NCI-H748 treated with DMSO at 0.1 percent for 48 hours (cell line): ENCODE measurements at regions not wholly inside any gene's neighbourhood (a gene's known extent, or its start where the extent isn't known, plus 50 kb on each side); places are given as distances from the start of the nearest gene placed in this dataset.
"Not testable (repeated sequence)": the region's sequence is repeated elsewhere in the genome, so short reads cannot be mapped to it uniquely, and the experiment has no call there.

ENCODE experiments used
- DNase-seq: peaks from one replicate; lab custom pipeline; 2025; lab: John Stamatoyannopoulos, UW

DNA sequence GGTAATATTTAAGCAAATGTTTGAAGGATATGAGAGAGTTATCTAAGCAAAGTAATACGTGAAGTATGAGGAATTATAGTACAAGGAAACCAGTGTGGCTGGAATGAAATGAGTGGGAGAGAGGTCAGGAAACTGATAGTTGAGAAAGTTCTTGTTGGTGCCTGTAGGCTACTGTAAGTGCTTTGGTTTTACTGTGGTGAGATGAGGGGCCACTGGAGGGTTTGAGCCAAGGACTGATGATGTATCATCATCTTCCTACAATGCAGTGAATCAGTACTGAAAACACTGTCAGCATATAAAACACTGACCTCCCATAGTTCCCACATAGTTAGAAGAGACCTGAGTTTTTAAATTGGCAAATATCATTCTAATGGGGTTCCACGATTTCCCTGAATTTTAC is 367.5 kb upstream of the CTSO start:
- no peak for DNase-seq

DNA sequence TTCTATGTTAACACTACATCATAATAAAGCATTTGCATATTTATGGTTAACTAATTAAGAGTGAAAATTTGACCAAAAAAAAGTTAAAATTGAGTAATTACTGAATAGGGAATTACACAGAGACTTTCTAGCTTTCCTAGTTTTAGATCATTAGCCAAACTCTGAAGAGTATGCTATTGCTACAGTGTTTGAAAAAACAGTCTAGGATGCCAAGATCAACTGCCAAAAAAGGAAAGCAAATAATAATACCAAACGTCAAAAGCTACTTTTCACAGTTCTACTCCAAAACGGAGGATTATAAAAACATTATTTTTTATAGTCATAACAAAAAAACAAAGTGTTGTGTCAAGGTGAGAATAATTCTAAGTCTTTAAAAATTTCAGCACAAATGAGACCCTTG is 359.8 kb upstream of the CTSO start:
- no peak for DNase-seq

DNA sequence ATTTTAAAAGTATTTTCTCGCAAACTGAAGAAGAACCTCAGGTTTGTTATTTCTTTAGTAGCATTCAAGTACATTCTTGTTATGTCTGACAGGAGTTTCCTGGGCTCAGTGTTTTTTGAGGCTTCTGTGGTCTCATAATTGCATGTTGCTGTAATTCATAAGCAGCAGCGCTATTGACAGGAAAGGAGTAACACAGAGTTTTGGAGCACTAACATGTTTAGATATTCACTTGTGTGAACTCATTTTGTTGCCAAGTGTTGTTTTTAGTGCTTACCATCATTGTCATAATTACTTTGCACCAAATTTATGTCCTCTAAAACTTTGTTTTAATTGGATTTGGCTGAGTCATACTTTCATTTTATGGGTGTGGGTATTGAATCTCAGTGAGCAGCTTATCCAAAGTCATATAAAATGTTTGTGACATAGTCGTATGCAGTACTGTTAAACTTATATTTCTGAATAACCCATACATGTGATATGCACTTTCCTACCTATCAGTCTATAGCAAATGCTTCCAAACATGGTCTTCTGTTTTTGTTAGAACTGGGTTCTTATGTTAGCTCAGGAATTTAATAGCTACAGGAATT is 358.7 kb upstream of the CTSO start:
- no peak for DNase-seq

DNA sequence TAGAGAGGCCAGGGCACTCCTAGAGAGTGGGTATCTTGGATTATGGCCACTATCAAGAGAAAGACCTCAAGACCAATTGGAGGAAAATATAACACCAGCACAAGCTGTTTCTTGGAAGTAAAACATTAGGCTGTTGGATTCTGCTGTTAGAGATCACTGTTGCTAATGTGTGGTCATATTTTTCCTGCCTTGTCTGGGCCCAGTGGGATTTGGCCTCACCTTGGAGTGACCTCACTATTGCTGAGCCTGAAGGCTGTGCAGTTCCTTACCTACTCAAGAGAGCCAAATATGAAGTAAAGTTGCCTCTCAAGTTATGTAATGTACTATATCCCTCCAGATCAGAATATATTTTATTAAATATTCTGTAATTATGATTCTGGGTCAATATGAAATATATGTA is 355.4 kb upstream of the CTSO start:
- no peak for DNase-seq

DNA sequence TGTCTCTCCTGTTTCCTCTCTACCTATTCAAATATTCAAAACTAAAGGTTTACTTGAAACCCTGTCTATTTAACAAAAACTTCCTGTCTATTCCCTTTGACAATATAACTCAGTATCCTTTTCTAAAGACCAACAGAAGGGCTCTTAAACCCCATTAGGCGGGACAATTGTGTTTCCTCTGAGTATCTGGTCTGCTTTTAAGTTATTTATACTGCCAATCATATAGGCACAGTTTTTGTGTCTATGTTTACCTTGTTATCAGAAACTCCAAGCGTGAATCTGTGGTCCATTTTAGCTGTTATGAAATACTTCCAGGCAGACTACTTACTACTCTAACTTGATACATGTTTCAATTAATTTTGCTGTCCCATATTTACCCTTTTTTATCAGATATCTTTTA is 350.0 kb upstream of the CTSO start:
- peak; percentile 90 for DNase-seq

DNA sequence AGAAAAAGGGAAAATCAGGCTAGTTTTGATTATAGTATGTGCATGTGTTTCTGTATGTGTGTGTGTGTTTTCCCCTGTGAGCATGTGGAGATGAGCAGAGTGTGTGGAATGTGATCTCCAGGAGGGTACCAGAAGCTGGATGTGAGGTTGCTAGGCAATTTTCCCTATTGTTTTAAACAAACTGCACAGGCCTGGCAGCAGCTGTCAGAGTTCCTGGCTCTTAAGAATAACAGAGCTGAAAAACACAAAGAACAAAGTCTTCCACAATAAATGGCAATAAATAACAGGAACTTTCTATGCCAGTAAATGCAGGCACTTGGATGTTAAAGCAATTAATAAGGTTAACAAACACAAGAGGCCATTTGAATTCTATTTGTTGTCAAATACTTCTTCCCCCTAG is 344.6 kb upstream of the CTSO start:
- DNase-seq, result peak; percentile 94

DNA sequence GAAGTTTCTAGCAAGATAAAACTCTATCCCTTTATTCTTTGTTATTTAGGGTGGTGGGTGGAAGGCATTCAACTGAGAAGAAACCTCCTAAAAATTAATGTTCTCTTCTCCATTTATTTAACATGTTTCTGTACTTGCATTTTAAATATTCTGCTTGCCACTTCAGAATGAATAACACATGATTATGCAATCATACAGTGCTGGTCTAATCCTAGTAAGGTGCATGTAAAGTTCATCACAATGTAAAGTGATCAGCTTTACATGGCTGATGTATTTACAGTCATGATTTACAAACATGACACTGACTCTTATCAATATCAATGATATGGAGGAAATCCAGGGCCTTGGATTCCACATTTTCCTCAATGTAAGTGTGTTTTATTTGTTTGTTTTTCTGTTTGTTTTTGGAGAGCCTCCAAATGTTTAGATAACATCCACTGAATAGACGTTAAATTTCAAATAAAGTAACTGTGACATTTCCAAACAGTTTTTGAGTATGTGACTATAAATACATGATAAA is 342.1 kb upstream of the CTSO start:
- no peak for DNase-seq

DNA sequence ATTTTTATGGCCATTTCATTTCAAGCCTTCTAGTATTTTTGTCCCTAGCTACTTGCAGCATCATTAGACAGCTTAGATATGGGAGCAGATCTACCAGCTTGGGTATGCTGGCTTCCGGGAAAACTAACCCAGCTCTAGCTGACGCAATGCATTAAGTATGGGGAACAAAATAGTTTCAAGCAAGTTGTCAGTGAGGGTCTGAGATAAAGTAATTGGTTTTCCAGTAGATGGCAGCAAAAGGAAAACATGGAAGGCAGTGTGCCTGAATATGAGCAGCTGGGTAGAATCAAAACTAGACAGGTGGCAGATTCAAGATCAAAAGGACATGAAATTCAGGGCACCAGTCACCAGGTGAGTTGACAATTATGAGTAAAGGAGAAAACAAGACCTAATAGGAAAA is 340.9 kb upstream of the CTSO start:
- DNase-seq, result peak; percentile 91

DNA sequence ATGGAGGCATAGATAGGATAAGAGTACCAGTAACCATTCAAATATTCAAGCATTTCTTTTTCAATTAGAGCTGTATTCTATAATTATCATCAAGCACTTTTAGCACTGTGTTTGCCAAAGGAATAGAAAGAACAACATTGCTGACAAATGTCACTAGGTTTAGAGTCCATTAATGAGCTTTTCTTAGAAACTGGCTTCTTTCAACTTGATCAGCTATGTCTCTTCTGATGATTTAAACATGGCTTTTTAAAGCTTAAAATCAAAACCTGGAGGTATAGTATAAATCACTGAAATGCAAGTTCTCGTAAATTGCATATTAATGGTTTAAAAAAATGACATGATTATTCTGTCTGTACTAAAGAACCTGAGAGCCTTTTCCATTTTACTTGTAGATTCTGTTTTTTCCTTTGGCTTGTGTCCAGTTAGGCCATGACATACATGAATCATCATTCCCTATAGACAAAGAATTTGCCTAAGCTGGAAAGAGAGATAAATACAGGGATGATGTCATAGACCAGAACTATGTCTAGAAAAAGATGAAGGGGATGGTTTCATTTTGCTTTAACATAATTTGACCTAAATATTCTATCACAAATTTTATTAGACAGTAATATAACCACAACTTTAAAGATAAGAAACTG is 340.1 kb upstream of the CTSO start:
- DNase-seq, result peak; percentile 73

DNA sequence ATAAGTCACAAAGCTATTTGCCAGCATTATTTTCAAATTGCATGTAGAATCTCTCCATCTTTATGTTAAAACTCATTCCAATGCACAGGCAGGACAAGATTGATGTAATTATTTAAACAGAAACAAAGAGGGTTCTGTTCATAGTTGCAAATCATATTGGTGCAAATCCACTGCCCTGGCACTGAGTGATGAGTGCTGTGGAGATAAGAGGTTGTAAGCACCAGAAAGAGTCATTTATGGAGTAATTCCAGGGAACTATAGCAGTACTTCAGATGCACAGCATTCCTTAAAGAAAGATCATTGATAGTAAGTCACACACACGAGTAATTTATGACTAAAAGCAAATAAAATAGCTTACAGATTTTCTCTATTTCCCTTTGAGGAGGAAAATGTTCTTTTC is 337.7 kb upstream of the CTSO start:
- DNase-seq, result no peak

DNA sequence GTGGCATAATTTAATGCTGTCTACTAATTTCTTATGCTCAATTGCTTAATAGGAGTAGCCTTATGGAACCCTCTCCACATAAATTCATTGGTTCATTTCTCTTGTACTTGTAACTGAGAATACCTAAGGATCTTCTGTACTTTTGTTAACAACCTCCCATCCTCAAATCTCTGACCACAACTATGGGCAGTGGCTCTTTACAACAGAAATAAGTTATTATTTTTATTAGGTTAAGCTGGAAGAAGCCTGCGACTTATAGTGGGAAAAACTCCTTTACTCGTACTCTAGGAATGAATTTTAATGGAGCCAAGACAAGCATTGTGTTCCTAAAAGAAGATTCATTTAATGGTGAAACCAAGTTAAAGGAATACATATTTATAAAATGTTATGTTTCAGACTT is 337.1 kb upstream of the CTSO start:
- DNase-seq, result no peak

DNA sequence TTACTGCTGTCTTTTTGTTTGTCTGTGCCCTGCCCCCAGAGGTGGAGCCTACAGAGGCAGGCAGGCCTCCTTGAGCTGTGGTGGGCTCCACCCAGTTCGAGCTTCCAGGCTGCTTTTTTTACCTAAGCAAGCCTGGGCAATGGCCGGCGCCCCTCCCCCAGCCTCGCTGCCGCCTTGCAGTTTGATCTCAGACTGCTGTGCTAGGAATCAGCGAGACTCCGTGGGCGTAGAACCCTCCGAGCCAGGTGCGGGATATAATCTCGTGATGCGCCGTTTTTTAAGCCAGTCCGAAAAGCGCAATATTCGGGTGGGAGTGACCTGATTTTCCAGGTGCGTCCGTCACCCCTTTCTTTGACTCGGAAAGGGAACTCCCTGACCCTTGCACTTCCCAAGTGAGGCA is 336.4 kb upstream of the CTSO start:
- DNase-seq, result not testable (repeated sequence)

DNA sequence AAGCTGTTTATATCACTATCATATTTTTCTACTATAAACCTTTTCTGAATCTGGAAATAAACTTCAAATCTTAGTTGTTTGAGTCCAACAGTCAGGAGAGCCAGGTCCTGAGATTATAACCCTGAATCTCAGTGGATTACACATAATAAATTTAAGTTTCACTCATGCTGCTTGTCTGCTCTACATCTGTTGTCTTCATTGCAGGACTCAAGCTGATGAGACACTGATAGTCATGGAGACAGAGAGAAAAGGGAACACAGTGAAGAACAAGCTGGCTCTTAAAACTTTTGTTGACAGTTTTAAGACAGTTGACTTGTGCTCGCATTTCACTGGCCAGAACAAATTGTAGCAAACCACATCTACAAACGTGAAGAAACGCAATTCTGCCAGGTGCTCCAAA is 327.0 kb upstream of the CTSO start:
- DNase-seq, result no peak

DNA sequence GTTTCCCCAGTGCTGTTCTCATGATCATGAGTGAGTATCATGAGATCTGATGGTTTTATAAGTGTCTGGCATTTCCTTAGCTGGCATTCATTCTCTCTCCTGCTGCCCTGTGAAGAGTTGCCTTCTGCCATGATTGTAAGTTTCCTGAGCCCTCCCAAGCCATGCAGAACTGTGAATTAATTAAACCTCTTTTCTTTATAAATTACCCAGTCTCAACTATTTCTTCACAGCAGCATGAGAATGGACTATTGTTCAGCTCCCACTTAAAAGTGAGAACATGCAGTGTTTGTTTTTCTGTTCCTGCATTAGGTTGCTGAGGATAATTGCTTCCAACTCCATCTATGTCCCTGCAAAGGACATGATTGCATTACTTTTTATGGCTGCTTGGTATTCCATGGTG is 311.7 kb upstream of the CTSO start:
- DNase-seq, result no peak

DNA sequence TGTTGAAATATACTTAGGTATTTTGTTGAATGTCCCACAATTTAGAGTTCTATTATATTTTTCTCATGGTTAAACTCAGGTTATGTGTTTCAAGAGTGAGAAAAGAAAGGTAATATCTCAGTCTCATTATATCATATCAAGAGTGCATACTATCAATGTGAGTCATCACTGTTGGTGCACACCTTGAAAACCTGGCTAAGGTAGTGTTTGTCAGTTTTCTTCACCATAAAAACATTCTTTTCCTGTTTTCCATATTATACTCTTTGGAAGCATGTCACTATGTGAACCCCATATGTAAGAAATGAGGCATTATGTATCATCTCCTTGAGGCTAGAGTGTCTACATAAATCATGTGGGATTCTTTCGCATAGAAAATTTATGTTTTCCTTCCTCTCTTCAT is 307.6 kb upstream of the CTSO start:
- DNase-seq, result no peak

DNA sequence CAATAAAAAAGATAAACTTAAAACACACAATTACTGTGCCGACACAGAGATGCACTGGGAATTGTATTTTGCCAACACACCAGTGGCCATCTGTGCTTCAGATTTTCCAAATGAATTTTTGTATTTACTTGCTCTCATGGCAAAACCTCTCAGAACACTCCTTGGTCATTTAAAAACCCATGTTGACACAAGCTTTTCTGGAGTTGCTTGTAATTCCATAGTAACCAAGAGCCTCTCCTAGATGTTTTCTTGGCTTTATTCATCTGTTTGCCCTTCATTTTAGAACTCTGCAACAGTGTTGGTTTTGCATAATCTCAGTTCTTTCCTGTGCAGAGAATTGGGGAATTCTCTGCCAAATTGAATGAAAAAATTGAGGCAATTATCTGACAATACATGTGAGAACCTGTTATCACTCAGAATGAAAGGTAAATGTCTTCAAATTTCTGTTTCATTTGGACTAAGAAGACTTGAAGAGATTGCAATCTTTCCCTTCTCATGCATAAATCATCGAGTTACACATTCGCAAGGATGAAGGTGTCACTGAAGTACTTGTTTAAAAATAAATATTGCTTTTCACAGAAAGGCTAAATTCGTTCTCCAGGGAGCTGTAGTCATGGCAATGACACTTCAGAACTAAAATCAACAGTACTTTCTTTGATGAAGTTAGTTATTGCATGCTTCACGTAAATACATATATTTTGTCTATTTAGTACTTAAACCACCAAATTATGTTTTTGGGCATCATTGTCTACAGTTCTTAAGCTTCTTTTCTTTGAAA is 301.8 kb upstream of the CTSO start:
- peak; percentile 66 for DNase-seq

DNA sequence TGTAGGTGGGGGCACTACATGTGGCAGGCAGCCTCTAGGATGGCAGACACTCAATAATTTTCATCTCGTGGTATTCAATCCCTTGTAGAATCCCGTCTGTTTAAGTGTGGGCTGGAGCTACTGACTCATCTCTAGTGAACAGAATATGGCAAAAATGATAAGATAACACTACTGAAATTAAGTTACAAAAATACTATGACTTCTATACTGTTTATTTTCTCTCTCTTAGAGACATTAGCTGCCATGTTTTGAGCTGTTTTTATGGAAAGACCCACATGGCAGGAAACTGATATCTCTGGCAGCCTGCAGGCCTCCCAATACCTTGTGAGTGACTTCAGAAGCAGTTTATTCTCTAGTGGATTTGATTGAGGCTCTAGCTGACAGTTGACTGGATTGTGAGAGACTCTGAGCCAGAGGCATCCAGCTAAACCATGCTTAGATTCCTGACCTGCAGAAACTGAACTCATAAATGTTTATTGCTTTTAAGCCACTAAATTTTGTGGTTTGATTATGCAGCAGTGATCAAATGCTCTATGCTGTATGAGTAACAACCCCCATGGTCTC is 298.8 kb upstream of the CTSO start:
- no peak for DNase-seq

DNA sequence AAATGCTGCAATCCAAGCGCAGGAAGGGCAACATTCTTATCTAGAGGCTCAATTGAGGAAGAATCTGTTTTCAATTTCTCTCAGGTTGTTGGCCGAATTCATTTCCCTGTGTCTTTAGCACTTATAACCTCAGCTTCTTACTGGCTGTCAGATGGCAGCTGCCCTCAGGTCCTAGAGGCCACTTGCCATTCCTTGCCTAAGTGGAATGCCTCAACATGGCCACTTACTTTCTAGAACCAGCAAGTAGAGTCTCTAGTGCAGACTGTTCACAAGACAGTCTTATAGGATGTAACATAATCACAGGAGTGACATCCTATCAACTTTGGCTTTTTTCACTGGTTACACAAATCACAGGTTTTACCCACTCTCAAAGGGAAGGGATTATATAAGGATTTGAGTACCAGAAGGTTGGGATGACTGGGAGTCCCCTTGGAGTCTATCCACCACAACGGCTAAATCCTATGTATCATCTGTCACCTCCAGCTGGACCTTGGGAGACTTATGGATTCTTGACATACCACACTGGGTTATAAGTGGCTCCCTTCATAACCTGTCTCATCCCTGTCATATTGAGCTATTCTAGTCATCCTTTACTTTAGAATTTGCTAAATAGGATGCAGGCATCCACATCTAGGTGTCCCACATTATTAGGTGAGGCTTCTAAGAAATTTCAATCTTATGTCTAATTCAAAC is 297.9 kb upstream of the CTSO start:
- DNase-seq, result no peak

DNA sequence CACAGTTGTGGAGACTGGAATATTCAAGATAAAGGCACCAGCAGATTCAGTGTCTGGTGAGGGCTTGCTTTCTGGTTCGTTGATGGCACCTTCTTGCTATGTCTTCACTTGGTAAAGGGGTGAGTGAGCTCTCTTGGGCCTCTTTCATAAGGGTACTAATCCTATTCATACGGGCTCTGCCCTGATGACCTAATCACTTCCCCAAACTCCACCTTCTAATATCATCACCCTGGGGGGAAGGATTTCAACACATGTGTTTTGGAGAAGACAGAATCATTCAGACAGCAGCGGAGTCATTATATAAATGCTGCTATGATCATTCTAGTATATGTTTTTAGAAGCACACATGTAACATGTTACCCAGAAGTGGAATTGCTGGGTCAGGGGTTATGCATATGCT is 295.3 kb upstream of the CTSO start:
- no peak for DNase-seq

DNA sequence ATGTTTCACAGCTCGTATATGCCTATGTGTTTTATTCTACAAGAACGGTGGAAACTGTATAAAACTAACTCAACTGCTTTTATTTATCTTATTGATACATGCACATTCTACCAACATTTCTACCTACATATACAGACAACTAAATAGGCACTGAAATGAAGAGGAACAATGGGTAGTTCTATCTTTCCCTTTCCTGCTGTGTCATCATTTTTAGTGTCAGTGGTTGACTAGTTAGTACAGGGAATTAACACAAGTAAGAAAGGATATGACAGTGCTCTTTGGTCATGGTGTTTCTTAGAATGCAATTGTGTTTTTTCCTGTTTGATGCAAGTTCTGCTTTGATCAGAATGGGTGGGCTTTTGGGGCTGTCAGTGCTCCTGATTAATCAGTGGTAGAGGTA is 293.8 kb upstream of the CTSO start:
- DNase-seq, result no peak

DNA sequence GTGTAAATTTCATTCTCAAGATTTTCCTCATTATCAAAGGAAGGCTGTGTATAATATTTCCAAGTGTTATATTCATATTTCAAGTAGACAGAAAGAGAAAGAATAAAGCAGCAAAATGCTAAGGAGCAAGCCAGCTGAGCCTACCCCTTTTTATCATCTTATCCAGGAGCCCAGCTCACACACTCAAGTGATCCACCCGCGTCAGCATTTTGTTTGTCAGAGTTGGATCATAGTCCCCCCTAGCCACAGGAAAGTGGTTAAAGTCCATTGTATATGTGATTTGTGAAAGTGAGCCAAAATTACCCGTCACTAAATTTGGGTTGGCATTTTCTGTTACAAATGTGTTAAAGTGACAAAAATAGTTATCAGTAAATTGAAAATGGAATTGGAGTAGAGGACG is 289.3 kb upstream of the CTSO start:
- DNase-seq, result no peak

DNA sequence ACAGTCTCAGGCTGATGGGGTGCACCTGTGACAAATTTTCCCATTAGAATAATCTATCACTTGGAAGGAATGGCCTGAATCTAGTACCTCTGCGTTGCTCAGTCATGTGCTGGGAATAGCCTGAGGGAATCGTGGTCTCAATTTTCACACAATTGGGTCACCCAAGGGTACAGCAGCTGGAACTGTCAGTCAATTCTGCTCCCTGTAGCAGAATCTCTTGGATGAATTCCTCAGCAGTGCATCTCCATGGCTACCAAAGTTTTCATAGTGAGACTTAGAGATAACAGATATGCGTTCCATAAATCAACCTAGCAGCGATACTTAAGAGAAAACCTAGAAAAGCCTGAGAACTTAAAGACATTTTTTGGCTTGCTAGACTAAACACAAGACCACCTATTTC is 288.7 kb upstream of the CTSO start:
- DNase-seq, result no peak
